NCI-H2227 treated with DMSO at 0.1 percent for 48 hours (cell line): ENCODE measurements at regions not wholly inside any gene's neighbourhood (a gene's known extent, or its start where the extent isn't known, plus 50 kb on each side); places are given as distances from the start of the nearest gene placed in this dataset.

Experiments
- DNase-seq: peaks from one replicate; lab custom pipeline; 2025; lab: John Stamatoyannopoulos, UW

GRCh38 chr2:43171789-43172188 is 54.6 kb downstream of the ZFP36L2 start:
- no peak for DNase-seq

- DNase-seq = no peak
These were observed 55.9 kb downstream of the ZFP36L2 start for GRCh38 chr2:43170405-43171105.

- no peak for DNase-seq
These were observed 56.4 kb downstream of the ZFP36L2 start for GRCh38 chr2:43169987-43170386.

GRCh38 chr2:43169099-43169945 is 57.1 kb downstream of the ZFP36L2 start:
- DNase-seq = no peak

GRCh38 chr2:43168016-43168369 is 58.4 kb downstream of the ZFP36L2 start:
- no peak for DNase-seq

GRCh38 chr2:43165378-43166069 is 60.9 kb downstream of the ZFP36L2 start:
- DNase-seq = no peak

GRCh38 chr2:43164686-43165085 is 61.7 kb downstream of the ZFP36L2 start:
- DNase-seq = no peak

GRCh38 chr2:43163584-43164270 is 62.7 kb downstream of the ZFP36L2 start:
- no peak for DNase-seq

- DNase-seq = no peak
These were observed 64.0 kb downstream of the ZFP36L2 start for GRCh38 chr2:43162511-43162776.

- no peak for DNase-seq
These were observed 64.5 kb downstream of the ZFP36L2 start for GRCh38 chr2:43161650-43162510.

- DNase-seq = no peak
These were observed 65.6 kb downstream of the ZFP36L2 start for GRCh38 chr2:43160778-43161177.

GRCh38 chr2:43159797-43160196 is 66.6 kb downstream of the ZFP36L2 start:
- DNase-seq = no peak

- no peak for DNase-seq
These were observed 68.0 kb downstream of the ZFP36L2 start for GRCh38 chr2:43158259-43158880.

GRCh38 chr2:43157506-43158246 is 68.7 kb downstream of the ZFP36L2 start:
- DNase-seq = no peak

- no peak for DNase-seq
These were observed 70.5 kb downstream of the ZFP36L2 start for GRCh38 chr2:43155851-43156411.

GRCh38 chr2:43154685-43155084 is 71.7 kb downstream of the ZFP36L2 start:
- DNase-seq = no peak

- DNase-seq = no peak
These were observed 73.4 kb downstream of the ZFP36L2 start for GRCh38 chr2:43152741-43153647.

GRCh38 chr2:43152186-43152585 is 74.2 kb downstream of the ZFP36L2 start:
- peak; percentile 61 for DNase-seq
